PC-9 (cell line): ENCODE measurements at regions not wholly inside any gene's neighbourhood (a gene's known extent, or its start where the extent isn't known, plus 50 kb on each side); places are given as distances from the start of the nearest gene placed in this dataset.

Source experiments
- BruUV-seq: library from RNA; stranded (reverse); fragments of 400-500 nt; replicated peaks from 2 replicates; lab custom pipeline; 2021; lab: Mats Ljungman, UMichigan
- CTCF ChIA-PET: fragments of 300-600 bp; sonication (Branson Sonifier 250); formaldehyde crosslinking; loops from one replicate; lab custom pipeline; 2022; ENCODE audit warnings: antibody characterized with exemption; lab: Charles Lee
- POLR2A ChIA-PET: fragments of 300-600 bp; sonication (Branson Sonifier 250); formaldehyde crosslinking; loops from one replicate; lab custom pipeline; 2022; ENCODE audit warnings: antibody characterized with exemption; ENCODE audit not compliant: unreplicated experiment; lab: Charles Lee
- DNase-seq, 2 experiments: peaks; one replicate each; pipeline versions ENCODE4 v3.0.0 to v3.0.0-alpha.2; 2015 to 2022; ENCODE audit warnings: mixed read lengths in 1 of 2
- H2AFZ ChIP-seq: fragments of 200-600 bp; sonication (generic); 2 replicates; pipeline ENCODE4 v1.8.1; 2017; ENCODE audit warnings: antibody characterized with exemption
- H3F3A ChIP-seq: fragments of 200-600 bp; sonication (generic); 2 replicates; pipeline ENCODE4 v1.8.1; 2017; ENCODE audit warnings: antibody characterized with exemption, mild to moderate bottlenecking, low read depth; ENCODE audit not compliant: insufficient read depth
- H3K27ac ChIP-seq: fragments of 200-600 bp; sonication (generic); 2 replicates; pipeline ENCODE4 v1.6.1; 2016; ENCODE audit warnings: mixed run types
- H3K27me3 ChIP-seq: fragments of 200-600 bp; sonication (generic); 2 replicates; pipeline ENCODE4 v1.6.1; 2016; ENCODE audit warnings: low read depth, mixed run types; ENCODE audit not compliant: insufficient read depth
- H3K36me3 ChIP-seq: fragments of 200-600 bp; sonication (generic); 2 replicates; pipeline ENCODE4 v1.6.1; 2016; ENCODE audit warnings: low read depth, mixed run types
- H3K4me1 ChIP-seq: fragments of 200-600 bp; sonication (generic); replicated peaks from 2 replicates; pipeline ENCODE4 v1.6.1; 2016; ENCODE audit warnings: mixed run types; ENCODE audit not compliant: insufficient read depth
- H3K4me2 ChIP-seq: fragments of 200-600 bp; sonication (generic); 2 replicates; pipeline ENCODE4 v1.6.1; 2017; ENCODE audit warnings: mixed run types
- H3K4me3 ChIP-seq: fragments of 200-600 bp; sonication (generic); 2 replicates; pipeline ENCODE4 v1.6.1; 2016; ENCODE audit warnings: mixed run types
- H3K79me2 ChIP-seq: fragments of 200-600 bp; sonication (generic); 2 replicates; pipeline ENCODE4 v1.6.1; 2017; ENCODE audit warnings: low read depth, mixed run types
- H3K9me2 ChIP-seq: fragments of 200-600 bp; sonication (generic); 2 replicates; pipeline ENCODE4 v1.8.1; 2017; ENCODE audit warnings: mild to moderate bottlenecking; ENCODE audit not compliant: insufficient read depth
- H3K9me3 ChIP-seq: fragments of 200-600 bp; sonication (generic); 2 replicates; pipeline ENCODE4 v1.8.1; 2016; ENCODE audit warnings: low read depth; ENCODE audit not compliant: insufficient read depth
- H4K20me1 ChIP-seq: fragments of 200-600 bp; sonication (generic); 2 replicates; pipeline ENCODE4 v1.8.1; 2017; ENCODE audit not compliant: insufficient read depth
- EZH2 ChIP-seq: fragments of 200-600 bp; sonication (generic); IDR thresholded peaks from 2 replicates; pipeline ENCODE4 v1.8.0; 2017; ENCODE audit warnings: antibody characterized with exemption, low read depth
- intact Hi-C: fragments of 100-400 bp; cut with micrococcal nuclease; formaldehyde crosslinking; loops from one replicate; pipeline ENCODE4 v1.10.0; 2022; ENCODE audit not compliant: unreplicated experiment
- TF ChIP-seq, protein P1 (sequence below): fragments of 200-600 bp; sonication (generic); conservative IDR thresholded peaks from 2 replicates; pipeline ENCODE4 v1.6.1; 2017; ENCODE audit warnings: mixed run types, antibody characterized with exemption, mild to moderate bottlenecking, moderate library complexity

DNA sequence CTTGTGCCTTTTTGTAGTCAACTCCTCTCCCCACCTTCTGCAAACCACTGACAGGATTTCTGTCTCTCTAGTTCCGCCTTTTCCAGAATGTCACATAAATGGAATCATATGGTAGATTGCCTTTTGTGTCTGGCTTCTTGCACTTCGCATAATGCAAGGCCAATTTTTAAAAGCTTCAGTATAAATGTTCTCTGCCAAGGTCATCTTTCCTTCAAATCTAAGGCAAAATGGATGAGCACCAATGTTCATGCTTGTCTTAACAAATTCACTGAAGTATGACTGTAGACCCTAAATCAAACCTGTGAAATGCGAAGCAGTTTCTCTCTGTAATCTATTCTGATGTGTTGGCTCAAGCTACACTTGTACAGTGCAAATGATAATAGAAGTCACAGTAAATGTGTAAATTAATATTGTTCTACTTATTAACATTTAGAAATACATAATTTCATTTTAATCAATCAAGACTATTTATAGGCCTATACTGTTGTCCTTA, 92.8 kb upstream of the GLS start:
- intact Hi-C loops = loop anchor here (5.0 to 10.0 kb wide), 3 partner anchors 50 to 403 kb away; no protein-coding TSS in a partner anchor
- peaks cover 45% of the 10 kb centered on the region for H3K4me1 ChIP-seq
- TF ChIP-seq, protein P1, sequence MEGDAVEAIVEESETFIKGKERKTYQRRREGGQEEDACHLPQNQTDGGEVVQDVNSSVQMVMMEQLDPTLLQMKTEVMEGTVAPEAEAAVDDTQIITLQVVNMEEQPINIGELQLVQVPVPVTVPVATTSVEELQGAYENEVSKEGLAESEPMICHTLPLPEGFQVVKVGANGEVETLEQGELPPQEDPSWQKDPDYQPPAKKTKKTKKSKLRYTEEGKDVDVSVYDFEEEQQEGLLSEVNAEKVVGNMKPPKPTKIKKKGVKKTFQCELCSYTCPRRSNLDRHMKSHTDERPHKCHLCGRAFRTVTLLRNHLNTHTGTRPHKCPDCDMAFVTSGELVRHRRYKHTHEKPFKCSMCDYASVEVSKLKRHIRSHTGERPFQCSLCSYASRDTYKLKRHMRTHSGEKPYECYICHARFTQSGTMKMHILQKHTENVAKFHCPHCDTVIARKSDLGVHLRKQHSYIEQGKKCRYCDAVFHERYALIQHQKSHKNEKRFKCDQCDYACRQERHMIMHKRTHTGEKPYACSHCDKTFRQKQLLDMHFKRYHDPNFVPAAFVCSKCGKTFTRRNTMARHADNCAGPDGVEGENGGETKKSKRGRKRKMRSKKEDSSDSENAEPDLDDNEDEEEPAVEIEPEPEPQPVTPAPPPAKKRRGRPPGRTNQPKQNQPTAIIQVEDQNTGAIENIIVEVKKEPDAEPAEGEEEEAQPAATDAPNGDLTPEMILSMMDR = no peak
- TF ChIP-seq EZH2 = no peak

DNA sequence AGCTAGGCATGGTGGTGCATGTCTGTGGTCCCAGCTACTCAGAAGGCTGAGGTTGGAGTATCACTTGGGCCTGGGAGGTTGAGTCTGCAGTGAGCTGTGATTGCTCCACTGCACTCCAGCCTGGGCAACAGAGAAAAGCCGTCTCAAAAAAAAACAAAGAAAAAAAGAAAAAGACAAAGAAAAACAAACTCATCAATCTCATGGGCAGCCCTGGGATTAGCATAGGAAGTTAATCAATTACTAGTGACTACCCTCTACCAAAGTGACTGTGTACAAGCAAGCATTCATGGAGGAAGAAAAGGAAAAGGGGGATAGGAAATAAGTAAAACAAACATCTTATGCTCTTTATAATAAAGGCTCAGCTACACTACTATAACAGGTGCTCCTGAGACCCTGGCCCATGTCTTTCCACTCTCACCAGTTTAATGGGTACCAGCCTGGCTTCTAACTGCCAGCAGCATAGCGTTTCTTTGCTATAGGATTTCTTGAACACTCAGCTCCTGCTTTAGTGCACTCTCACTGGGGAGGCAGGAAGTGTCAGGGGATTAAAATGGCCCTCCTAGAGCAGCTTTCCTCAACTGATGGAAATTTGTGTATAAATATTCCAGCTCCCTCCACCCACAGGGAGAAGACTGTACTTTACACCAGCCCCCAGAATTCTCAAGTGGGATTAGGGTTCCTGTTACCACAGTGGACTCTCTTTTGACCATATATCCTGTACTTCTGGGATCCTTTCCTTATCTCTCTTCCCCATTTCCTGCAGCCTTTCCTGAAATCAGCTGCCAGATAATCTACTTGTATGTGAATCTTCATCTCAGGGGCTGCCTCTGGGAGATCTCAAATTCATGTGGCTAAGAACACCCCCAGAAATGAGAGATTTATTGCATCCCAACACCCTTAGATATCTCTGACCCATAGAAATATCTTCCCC, 91.3 kb upstream of the GLS start:
- intact Hi-C loops = loop anchor here (5.0 to 10.0 kb wide), 3 partner anchors 48 to 405 kb away; no protein-coding TSS in a partner anchor
- ChIA-PET CTCF (interaction anchor here (0.6 kb wide), 1 partner anchor 677 kb away, joined by 5 read pairs; no protein-coding TSS in a partner anchor), POLR2A (interaction anchor here (0.6 kb wide), 1 partner anchor 15 kb away, joined by 3 read pairs; no protein-coding TSS in a partner anchor)
- Histone ChIP-seq H3K4me1 (peaks cover 45% of the 10 kb centered on the region), H3K9me2 (no peaks in the 10 kb centered on the region), H3K27ac (no peak overlapping the region), H4K20me1 (no peaks in the 10 kb centered on the region), H3K27me3 (no peaks in the 10 kb centered on the region), H3K79me2 (no peaks in the 10 kb centered on the region), H2AFZ (no peak overlapping the region), H3K9me3 (no peaks in the 10 kb centered on the region), H3K4me3 (no peak overlapping the region), H3K4me2 (no peak overlapping the region), H3K36me3 (no peaks in the 10 kb centered on the region), H3F3A (peaks cover 39% of the 10 kb centered on the region; the same call in 1 of the 2 replicates)
- BruUV-seq = no TSS peak
- TF ChIP-seq EZH2 = no peak
- TF ChIP-seq, protein P1 = no peak
- DNase-seq = no peak

More for the DNA sequence above, 92.8 kb upstream of the GLS start:
- H3K36me3 ChIP-seq = no peaks in the 10 kb centered on the region
- H3K27me3 ChIP-seq = no peaks in the 10 kb centered on the region
- H3K9me3 ChIP-seq = no peaks in the 10 kb centered on the region; the same call in 1 of the 2 replicates
- H3F3A ChIP-seq = peaks cover 39% of the 10 kb centered on the region; the same call in 1 of the 2 replicates
- no peak overlapping the region for H2AFZ ChIP-seq
- CTCF ChIA-PET = no interaction called here
- no TSS peak for BruUV-seq
- peak overlapping the region; percentile 47; the same call in 1 of the 2 replicates for H3K27ac ChIP-seq
- H3K4me2 ChIP-seq = no peak overlapping the region
- H4K20me1 ChIP-seq = no peaks in the 10 kb centered on the region
- no peaks in the 10 kb centered on the region for H3K79me2 ChIP-seq
- POLR2A ChIA-PET = no interaction called here
- H3K9me2 ChIP-seq = no peaks in the 10 kb centered on the region
- no peak overlapping the region for H3K4me3 ChIP-seq
- no peak for DNase-seq

GRCh38 chr2:190791347-190791975, 89.2 kb upstream of the GLS start:
- CTCF ChIA-PET = interaction anchor here (1.1 kb wide), 1 partner anchor 188 kb away, joined by 3 read pairs; no protein-coding TSS in a partner anchor
- POLR2A ChIA-PET = interaction anchor here (0.6 kb wide), 1 partner anchor 68 kb away, joined by 3 read pairs; no protein-coding TSS in a partner anchor
- peak overlapping the region; percentile 53 for H3K4me2 ChIP-seq
- no peaks in the 10 kb centered on the region for H4K20me1 ChIP-seq
- H3K79me2 ChIP-seq = no peaks in the 10 kb centered on the region
- no peak overlapping the region for H2AFZ ChIP-seq
- intact Hi-C loops = no loop called here
- no TSS peak for BruUV-seq
- peak overlapping the region; percentile 77 for H3K27ac ChIP-seq
- H3K36me3 ChIP-seq = no peaks in the 10 kb centered on the region
- H3F3A ChIP-seq = peaks cover 31% of the 10 kb centered on the region; the same call in 1 of the 2 replicates
- no peak for TF ChIP-seq EZH2
- TF ChIP-seq, protein P1 = no peak
- peak; percentile 22 to 65 for DNase-seq
- H3K4me3 ChIP-seq = no peak overlapping the region; the same call in 1 of the 2 replicates
- no peaks in the 10 kb centered on the region for H3K9me2 ChIP-seq
- no peaks in the 10 kb centered on the region for H3K27me3 ChIP-seq
- H3K9me3 ChIP-seq = no peaks in the 10 kb centered on the region
- peaks cover 31% of the 10 kb centered on the region for H3K4me1 ChIP-seq
